ENCODE measurements at regions not wholly inside any gene's neighbourhood (a gene's known extent, or its start where the extent isn't known, plus 50 kb on each side); places are given as distances from the start of the nearest gene placed in this dataset.
"Not testable (repeated sequence)": the region's sequence is repeated elsewhere in the genome, so short reads cannot be mapped to it uniquely, and the experiment has no call there.

- not testable (repeated sequence) for H3K4me1 Mint-ChIP-seq; H3K9me3 Mint-ChIP-seq; H3K4me3 Mint-ChIP-seq; H3K36me3 Mint-ChIP-seq (ENCODE audit: low read depth); H3K27ac Mint-ChIP-seq (ENCODE audit: unreplicated experiment); DNase-seq (ENCODE audit: low read depth, low spot score)
- peaks cover 21% of the 10 kb centered on the region for H3K27me3 Mint-ChIP-seq (ENCODE audit: low read depth)
These were observed 54.5 kb upstream of the UNC13C start for GRCh38 chr15:53923741-53924140.

DNA sequence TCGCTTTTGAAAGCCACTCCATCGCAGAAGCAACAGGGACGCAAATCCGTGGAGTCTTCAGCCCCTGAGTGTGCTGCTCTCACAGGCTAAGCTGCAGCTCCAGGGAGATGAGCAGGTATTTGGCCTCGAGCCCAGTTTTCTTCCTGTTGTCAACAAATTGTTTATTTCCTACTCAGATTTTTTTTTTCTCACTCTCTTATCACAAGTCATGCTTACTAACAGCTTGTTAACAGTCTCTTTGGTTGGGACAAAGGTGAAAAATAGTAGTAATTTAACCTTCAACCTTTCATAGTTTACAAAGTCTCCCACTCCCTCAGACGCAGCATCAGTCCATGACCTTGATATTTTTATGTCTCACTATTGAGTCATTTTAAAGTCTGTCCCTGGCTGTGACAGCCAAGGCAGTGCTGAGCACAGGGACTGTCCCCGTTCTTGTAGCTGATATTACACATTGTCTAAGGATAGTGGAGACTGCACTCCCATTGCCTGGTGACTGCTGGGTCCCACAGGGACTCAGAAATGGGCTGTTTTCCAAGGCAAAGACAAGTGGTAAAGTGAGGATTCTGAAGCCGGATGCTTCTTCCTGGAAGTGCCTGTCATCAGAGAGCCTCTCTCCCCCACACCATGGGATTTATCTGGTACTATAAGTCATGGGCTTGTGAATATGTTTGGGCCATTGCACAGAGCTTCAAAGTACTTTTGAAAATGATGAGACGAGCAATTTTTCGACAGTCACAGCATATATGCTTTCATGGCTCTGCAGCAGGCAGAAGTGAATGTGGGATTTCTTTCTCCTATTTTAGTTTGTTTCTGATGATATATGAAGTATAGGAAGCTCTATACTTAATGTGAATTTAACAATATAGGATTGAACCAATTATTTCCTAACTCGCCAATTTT, 59.8 kb upstream of the UNC13C start:
- no peaks in the 10 kb centered on the region for H3K36me3 Mint-ChIP-seq (ENCODE audit: low read depth)
- no peaks in the 10 kb centered on the region for H3K9me3 Mint-ChIP-seq
- H3K27me3 Mint-ChIP-seq (ENCODE audit: low read depth): peaks cover 3% of the 10 kb centered on the region
- no peak overlapping the region for H3K27ac Mint-ChIP-seq (ENCODE audit: unreplicated experiment)
- H3K4me1 Mint-ChIP-seq: no peaks in the 10 kb centered on the region
- no peak overlapping the region for H3K4me3 Mint-ChIP-seq
- DNase-seq (ENCODE audit: low read depth, low spot score): no peak
- no peak for TF ChIP-seq CTCF (conservative IDR thresholded peaks at IDR 0.05)

DNA sequence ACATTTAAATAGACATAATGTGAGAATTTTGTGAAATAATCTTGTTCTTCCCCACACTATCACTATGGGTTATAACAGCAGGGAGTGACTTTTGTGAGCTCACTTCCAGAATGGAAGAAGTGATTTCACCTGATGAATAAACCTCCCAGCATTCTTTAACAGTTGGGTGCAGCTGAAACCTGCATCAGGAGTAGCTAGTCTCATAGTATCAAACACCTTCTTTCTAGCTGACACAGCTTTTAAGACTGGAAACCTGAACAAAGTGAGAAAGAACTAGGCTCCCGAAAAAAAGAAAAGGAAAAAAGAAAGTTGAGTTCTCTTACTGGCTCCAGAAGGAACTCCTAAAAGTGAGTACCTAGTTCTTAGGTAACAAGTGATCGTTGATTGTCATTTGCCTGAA, 61.1 kb upstream of the UNC13C start:
- no peak for TF ChIP-seq CTCF (conservative IDR thresholded peaks at IDR 0.05)
- H3K27ac Mint-ChIP-seq (ENCODE audit: unreplicated experiment): no peak overlapping the region
- peaks cover 2% of the 10 kb centered on the region for H3K27me3 Mint-ChIP-seq (ENCODE audit: low read depth)
- no peaks in the 10 kb centered on the region for H3K36me3 Mint-ChIP-seq (ENCODE audit: low read depth)
- no peak for DNase-seq (ENCODE audit: low read depth, low spot score)
- no peak overlapping the region for H3K4me3 Mint-ChIP-seq
- H3K4me1 Mint-ChIP-seq: no peaks in the 10 kb centered on the region
- H3K9me3 Mint-ChIP-seq: no peaks in the 10 kb centered on the region

DNA sequence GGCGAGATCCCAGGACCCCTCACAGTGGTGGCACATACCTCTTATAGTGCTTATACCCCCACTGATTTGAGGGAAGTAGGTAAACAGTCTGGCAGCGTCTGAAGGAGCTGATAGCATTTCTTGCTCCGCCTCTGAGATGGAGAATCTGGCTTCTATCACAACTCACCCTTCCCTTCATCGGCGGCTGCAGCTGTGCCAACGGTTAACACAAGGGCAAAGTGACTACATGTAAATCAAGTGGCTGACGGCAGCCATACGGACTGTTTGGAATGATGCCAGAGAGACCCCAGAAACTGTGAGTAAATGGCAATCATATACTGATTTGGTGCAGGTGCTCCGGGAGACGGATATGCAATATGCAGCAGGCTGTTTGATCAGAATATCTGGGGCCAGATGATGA, 66.8 kb upstream of the UNC13C start:
- no peaks in the 10 kb centered on the region for H3K9me3 Mint-ChIP-seq
- H3K4me3 Mint-ChIP-seq: no peak overlapping the region

DNA sequence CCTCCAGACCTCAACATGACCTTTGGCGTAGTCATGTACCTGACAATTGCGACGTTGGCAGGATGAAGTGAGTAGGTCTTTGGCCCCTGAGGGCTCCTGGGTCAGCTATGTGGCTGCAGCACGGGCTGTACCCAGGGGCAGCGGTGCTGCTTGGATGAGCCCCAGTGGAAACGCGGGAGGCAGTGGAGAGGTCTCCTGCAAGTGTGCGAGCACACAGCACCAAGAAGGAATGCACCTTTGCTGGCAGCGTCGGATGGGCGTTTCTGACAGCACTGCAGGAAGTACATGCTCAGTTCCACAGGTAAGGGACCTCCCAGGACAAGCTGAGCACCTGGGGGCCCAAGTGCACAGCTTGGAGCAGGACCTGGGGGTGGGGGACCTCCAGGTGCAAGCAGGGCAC, 67.4 kb upstream of the UNC13C start:
- Mint-ChIP-seq H3K36me3 (ENCODE audit: low read depth) (no peaks in the 10 kb centered on the region), H3K4me1 (no peaks in the 10 kb centered on the region), H3K4me3 (no peak overlapping the region), H3K27ac (ENCODE audit: unreplicated experiment) (no peak overlapping the region), H3K27me3 (ENCODE audit: low read depth) (no peaks in the 10 kb centered on the region), H3K9me3 (no peaks in the 10 kb centered on the region)
- no peak for DNase-seq (ENCODE audit: low read depth, low spot score)
- no peak for TF ChIP-seq CTCF (conservative IDR thresholded peaks at IDR 0.05)

More for the DNA sequence above, 66.8 kb upstream of the UNC13C start:
- no peak for DNase-seq (ENCODE audit: low read depth, low spot score)
- Mint-ChIP-seq H3K4me1 (no peaks in the 10 kb centered on the region), H3K27me3 (ENCODE audit: low read depth) (no peaks in the 10 kb centered on the region), H3K27ac (ENCODE audit: unreplicated experiment) (no peak overlapping the region), H3K36me3 (ENCODE audit: low read depth) (no peaks in the 10 kb centered on the region)
- no peak for TF ChIP-seq CTCF (conservative IDR thresholded peaks at IDR 0.05)

GRCh38 chr15:53910236-53910849, 67.9 kb upstream of the UNC13C start:
- peaks cover 3% of the 10 kb centered on the region for H3K27me3 Mint-ChIP-seq (ENCODE audit: low read depth)
- H3K27ac Mint-ChIP-seq (ENCODE audit: unreplicated experiment): no peak overlapping the region
- H3K9me3 Mint-ChIP-seq: no peaks in the 10 kb centered on the region
- no peaks in the 10 kb centered on the region for H3K36me3 Mint-ChIP-seq (ENCODE audit: low read depth)
- no peak for DNase-seq (ENCODE audit: low read depth, low spot score)
- no peak for TF ChIP-seq CTCF (conservative IDR thresholded peaks at IDR 0.05)
- no peaks in the 10 kb centered on the region for H3K4me1 Mint-ChIP-seq
- no peak overlapping the region for H3K4me3 Mint-ChIP-seq
